Glutamatergic neuron (in vitro differentiated cells): ENCODE measurements at regions not wholly inside any gene's neighbourhood (a gene's known extent, or its start where the extent isn't known, plus 50 kb on each side); places are given as distances from the start of the nearest gene placed in this dataset.
A peak's percentile ranks its signal among the peaks of the same experiment; 100 is the strongest.

Experiments used
- DNase-seq: peaks from one replicate; pipeline ENCODE4 v3.0.0; 2022
- H3K27ac Mint-ChIP-seq: one replicate; pipeline ENCODE4 v1.8.0; 2020; ENCODE audit warnings: mild to moderate bottlenecking, mixed read lengths, inconsistent platforms; ENCODE audit not compliant: unreplicated experiment
- H3K27me3 Mint-ChIP-seq: one replicate; pipeline ENCODE4 v1.8.0; 2020; ENCODE audit warnings: mild to moderate bottlenecking, moderate library complexity, mixed read lengths, inconsistent platforms; ENCODE audit not compliant: unreplicated experiment
- H3K36me3 Mint-ChIP-seq: one replicate; pipeline ENCODE4 v1.8.0; 2020; ENCODE audit warnings: mild to moderate bottlenecking, mixed read lengths, inconsistent platforms; ENCODE audit not compliant: unreplicated experiment
- H3K4me1 Mint-ChIP-seq: one replicate; pipeline ENCODE4 v1.8.0; 2020; ENCODE audit warnings: mild to moderate bottlenecking, low read depth, mixed read lengths, inconsistent platforms; ENCODE audit not compliant: unreplicated experiment
- H3K4me3 Mint-ChIP-seq: one replicate; pipeline ENCODE4 v1.8.0; 2020; ENCODE audit warnings: mild to moderate bottlenecking, mixed read lengths, inconsistent platforms; ENCODE audit not compliant: unreplicated experiment
- H3K9me3 Mint-ChIP-seq: one replicate; pipeline ENCODE4 v1.8.0; 2020; ENCODE audit warnings: mild to moderate bottlenecking, moderate library complexity, mixed read lengths, inconsistent platforms; ENCODE audit not compliant: unreplicated experiment
- TF ChIP-seq, protein P1 (sequence below): fragments of 200-600 bp; sonication (generic); IDR thresholded peaks from one replicate; pipeline ENCODE4 v1.5.0; 2021; ENCODE audit not compliant: partially characterized antibody, unreplicated experiment

DNA sequence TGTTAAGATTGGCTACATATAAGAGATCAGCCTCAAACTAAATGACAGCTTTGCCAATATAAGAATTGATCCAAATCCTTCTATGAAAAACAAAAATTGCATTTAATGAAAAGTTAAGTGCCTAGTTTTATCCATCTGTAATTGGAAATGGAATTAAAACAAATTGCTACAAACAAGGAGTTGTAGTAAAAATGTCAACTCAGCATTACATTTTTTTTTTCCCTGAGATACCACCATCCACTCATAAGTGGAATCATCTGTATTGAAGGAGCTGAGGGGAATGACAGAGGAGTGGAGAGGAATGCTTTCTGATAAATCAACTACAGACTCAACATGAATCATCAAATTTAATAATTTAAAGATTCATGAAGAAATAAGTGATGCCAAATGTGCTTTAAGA, 601.8 kb downstream of the TMEM182 start:
- H3K9me3 Mint-ChIP-seq: peaks cover 6% of the 10 kb centered on the region
- H3K4me1 Mint-ChIP-seq: peaks cover 10% of the 10 kb centered on the region
- TF ChIP-seq, protein P1, sequence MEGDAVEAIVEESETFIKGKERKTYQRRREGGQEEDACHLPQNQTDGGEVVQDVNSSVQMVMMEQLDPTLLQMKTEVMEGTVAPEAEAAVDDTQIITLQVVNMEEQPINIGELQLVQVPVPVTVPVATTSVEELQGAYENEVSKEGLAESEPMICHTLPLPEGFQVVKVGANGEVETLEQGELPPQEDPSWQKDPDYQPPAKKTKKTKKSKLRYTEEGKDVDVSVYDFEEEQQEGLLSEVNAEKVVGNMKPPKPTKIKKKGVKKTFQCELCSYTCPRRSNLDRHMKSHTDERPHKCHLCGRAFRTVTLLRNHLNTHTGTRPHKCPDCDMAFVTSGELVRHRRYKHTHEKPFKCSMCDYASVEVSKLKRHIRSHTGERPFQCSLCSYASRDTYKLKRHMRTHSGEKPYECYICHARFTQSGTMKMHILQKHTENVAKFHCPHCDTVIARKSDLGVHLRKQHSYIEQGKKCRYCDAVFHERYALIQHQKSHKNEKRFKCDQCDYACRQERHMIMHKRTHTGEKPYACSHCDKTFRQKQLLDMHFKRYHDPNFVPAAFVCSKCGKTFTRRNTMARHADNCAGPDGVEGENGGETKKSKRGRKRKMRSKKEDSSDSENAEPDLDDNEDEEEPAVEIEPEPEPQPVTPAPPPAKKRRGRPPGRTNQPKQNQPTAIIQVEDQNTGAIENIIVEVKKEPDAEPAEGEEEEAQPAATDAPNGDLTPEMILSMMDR: no peak
- no peak overlapping the region for H3K4me3 Mint-ChIP-seq
- no peaks in the 10 kb centered on the region for H3K27me3 Mint-ChIP-seq
- DNase-seq: no peak
- H3K27ac Mint-ChIP-seq: peak overlapping the region; percentile 62
- H3K36me3 Mint-ChIP-seq: no peaks in the 10 kb centered on the region

GRCh38 chr2:103364177-103364576, 602.3 kb downstream of the TMEM182 start:
- Mint-ChIP-seq H3K27me3 (no peaks in the 10 kb centered on the region), H3K4me3 (no peak overlapping the region), H3K4me1 (peaks cover 10% of the 10 kb centered on the region), H3K36me3 (no peaks in the 10 kb centered on the region), H3K9me3 (peaks cover 6% of the 10 kb centered on the region), H3K27ac (peak overlapping the region; percentile 85)
- TF ChIP-seq, protein P1: no peak
- no peak for DNase-seq

DNA sequence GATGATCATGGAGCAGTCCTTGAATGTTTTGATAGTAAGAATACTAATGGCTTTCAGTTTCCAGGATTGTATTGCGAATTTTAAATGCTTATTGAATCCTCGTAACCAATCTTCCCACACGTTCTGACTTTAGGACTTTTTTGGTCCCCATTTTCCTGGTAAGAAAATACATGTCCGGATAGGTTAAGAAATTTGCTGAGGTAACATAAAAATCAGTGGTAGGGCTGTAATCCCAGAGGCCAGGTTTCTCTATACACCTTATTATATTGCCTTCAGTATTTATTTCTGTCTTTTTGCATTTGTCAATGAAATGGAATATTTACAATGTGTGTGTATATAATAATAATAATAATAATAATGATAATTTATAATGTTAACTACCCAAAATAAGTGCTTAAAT, 603.2 kb downstream of the TMEM182 start:
- peak overlapping the region; percentile 83 for H3K27ac Mint-ChIP-seq
- peaks cover 6% of the 10 kb centered on the region for H3K9me3 Mint-ChIP-seq
- H3K27me3 Mint-ChIP-seq: no peaks in the 10 kb centered on the region
- no peak overlapping the region for H3K4me3 Mint-ChIP-seq
- DNase-seq: no peak
- H3K4me1 Mint-ChIP-seq: peaks cover 10% of the 10 kb centered on the region
- H3K36me3 Mint-ChIP-seq: no peaks in the 10 kb centered on the region
- TF ChIP-seq, protein P1: no peak

DNA sequence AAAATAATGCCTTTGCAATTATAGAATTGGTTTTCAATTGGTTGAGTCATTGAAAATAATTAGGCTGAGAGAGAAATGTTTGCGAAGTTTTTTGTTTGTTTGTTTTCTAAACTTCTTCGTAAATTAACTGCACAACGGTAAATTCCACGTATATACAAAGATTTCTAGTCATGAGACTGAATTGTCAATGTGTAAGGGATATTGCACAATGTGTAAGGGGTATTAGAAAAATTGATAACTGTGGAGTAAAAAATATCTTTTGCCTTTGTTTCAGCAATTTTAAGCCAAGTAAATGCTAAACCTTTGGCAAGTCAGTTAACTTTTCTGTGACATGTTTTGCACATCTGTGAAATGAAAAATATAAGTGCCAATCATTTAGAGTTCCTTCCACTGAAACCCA, 606.0 kb downstream of the TMEM182 start:
- Mint-ChIP-seq H3K4me3 (no peak overlapping the region), H3K27ac (no peak overlapping the region), H3K4me1 (peaks cover 10% of the 10 kb centered on the region), H3K9me3 (peaks cover 4% of the 10 kb centered on the region), H3K36me3 (no peaks in the 10 kb centered on the region), H3K27me3 (no peaks in the 10 kb centered on the region)
- TF ChIP-seq, protein P1: no peak
- DNase-seq: no peak

DNA sequence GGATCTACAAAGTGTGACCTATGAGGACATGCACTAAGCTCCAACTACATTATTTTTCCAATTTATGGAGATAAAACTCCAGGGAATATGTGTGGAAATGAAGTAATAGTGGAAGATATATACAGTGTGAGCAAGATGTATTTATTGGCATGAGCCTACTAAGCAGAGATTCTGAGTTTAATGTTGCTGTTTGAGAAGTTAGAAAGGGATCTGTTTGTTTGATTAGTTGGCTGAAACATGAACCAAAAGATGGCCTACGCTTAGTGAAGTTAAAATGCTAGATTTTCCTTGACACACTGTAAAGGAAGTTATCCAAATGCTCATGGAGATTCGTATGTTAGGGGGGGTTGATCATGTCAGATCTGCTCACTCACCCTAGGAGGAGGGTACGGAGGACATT, 621.7 kb downstream of the TMEM182 start:
- Mint-ChIP-seq H3K27me3 (no peaks in the 10 kb centered on the region), H3K36me3 (peaks cover 6% of the 10 kb centered on the region), H3K4me3 (no peak overlapping the region), H3K27ac (no peak overlapping the region), H3K9me3 (no peaks in the 10 kb centered on the region), H3K4me1 (no peaks in the 10 kb centered on the region)
- DNase-seq: no peak
- TF ChIP-seq, protein P1: no peak
